HG02973 (cell line): ENCODE measurements at regions not wholly inside any gene's neighbourhood (a gene's known extent, or its start where the extent isn't known, plus 50 kb on each side); places are given as distances from the start of the nearest gene placed in this dataset.

Experiments
- ATAC-seq: cut with Tn5 transposase; IDR thresholded peaks from one replicate; pipeline ENCODE4 v1.9.1; 2021; ENCODE audit warnings: moderate library complexity; ENCODE audit not compliant: unreplicated experiment

DNA sequence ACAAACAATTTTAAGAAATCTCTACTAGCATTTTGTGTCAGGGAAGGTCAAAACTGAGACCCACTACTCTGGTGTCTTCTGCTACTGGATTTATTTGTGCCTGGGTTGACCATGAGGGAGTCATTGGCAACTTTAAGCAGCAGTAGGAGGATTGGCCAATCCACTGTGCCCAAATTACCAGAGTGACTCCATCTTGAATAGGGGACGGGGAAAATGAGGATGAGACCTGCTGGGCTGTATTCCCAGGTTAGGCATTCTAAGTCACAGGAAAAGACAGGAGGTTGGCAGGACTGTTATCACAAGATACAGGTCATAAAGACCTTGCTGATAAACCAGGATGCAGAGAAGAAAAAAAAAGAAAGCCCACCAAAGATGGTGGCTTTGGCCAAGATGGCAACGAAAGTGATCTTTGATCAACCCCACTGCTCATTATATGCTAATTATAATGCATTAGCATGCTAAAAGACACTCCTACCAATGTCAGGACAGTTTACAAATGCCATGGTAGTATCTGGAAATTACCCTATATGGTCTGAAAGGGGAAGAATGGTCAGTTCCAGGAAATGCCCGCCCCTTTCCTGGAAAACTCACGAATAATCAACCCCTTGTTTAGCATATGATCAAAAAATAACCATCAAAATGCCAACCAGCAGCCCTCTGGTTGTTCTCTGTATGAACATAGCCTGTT is 200.9 kb downstream of the LTN1 start:
- ATAC-seq, result no peak

DNA sequence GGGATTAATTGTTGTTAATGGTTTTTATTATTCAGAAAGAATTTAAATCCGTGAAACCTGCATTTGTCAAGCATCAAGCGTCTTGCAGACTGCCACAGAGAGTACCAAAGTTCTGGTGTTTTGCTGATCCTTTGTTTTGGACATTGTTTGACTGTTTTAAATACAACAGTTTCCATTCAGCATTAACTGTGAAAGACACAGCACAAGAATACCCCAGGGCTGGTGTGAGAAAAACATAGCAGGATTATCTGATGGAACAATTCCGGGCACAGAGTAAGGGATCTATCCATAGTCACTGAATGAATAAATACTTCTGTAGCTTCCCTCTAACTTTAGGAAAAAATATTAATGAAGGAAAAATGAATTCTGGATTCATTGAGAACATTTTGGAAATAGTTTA is 202.3 kb downstream of the LTN1 start:
- no peak for ATAC-seq

DNA sequence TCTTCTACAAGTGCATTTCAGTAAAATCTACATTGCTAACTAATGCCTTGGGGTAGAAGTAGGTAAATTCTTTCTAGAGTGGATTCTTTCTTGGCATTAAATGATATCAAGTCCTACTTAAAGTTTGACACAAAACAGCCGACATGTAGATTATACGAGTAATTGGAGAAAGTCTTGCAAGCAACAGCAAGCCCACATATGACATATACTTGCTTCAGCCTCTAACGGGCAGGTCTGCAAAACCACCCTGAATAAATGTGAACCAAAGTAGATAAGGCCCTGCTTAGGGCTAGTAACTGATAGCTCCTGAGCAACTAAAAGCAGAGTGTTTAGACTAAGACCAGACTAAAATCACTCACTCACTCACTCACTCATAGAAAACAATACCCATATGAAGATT is 203.2 kb downstream of the LTN1 start:
- ATAC-seq, result no peak

DNA sequence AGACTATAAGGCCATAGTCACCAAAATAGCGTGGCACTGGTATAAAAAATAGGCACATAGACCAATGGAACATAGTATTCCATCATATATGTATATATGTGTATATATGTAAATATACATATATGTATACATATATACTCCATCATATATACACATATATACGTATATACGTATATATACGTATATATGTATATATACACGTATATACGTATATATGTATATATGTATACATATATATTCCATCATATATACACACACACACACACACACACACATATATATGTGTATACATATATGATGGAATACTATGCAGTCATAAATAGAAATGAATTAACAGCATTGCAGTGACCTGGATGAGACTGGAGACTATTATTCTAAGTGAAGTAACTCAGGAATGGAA is 204.6 kb downstream of the LTN1 start:
- ATAC-seq, result no peak

DNA sequence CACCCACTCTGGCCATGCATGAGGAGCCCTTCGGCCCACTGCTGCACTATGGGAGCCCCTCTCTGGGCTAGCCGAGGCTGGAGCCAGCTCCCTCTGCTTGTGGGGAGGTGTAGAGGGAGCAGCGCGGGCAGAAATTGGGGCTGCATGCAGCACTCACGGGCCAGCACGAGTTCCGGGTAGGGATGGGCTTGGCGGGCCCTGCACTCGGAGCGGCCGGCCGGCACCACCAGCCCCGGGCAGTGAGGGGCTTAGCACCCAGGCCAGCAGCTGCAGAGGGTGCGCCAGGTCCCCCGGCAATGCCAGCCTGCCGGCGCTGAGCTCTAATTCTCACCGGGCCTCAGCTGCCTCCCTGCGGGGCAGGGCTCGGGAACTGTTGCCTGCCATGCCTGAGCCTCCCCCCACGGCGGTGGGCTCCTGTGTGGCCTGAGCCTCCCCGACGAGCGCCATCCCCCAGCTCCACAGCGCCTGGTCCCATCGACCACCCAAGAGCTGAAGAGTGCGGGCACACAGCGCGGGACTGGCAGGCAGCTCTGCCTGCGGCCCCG is 209.0 kb downstream of the LTN1 start:
- ATAC-seq, result no peak

DNA sequence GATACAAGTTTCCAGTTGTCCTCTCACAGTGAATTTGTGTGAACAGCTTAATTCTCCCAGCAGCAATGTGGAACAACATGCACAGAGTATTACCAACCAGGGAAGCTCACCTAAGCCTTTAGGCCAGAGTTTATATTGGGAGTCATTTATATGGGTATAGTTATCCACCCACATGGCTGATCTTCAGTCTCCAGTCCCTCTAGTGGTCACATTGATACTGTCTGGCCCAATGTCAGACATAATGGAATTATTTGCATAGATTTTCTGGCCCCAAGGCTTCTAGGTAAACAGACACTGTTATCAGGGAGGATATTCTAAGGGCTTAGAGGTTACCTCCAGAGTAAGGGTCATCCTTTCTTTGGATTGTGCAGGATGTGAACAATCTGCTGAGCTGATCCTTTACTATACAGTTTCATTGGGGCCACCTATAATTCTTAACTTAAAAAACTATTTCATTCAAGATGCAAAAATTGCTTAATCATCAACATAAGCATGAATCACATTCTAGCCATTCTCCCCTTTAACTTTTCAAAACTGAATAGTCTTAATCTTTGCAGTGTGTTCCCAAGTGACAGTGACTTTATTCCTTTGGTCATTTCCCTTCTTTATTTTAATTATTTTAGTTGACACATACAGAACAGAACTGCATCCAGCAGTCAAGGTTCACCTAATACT is 210.9 kb downstream of the LTN1 start:
- no peak for ATAC-seq

DNA sequence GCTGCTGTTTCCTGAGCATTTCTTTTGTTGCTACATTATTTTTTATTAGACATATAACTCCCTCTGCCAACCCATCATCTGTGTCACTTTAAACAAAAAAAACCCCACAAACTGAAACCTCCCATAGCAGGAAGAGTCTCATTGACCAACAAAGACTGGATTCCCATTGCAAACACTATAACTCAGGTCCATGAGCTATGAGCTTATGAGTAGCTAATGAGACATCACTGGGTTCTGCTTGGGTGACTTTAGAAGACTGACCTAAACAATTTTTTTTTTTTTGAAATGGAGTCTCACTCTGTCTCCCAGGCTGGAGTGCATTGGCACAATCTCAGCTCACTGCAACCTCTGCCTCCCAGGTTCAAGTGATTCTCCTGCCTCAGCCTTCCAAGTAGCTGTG is 212.8 kb downstream of the LTN1 start:
- ATAC-seq, result no peak

DNA sequence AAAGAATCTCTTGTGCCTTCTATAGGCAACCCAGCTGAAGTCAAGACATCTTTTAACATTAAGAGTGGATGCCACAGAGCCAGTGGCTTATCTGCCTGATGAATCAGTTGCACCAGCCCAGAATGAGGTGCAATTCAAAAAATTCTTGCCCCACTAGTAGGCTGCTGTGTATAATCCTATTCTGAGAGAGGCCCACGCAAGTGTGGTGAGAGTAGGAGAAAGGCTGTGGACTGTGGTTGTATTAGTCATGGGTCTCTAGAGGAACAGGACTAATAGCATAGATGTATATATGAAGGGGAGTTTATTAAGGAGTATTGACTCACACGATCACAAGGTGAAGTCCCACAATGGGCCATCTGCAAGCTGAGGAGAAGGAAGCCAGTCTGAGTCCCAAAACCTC is 216.4 kb downstream of the LTN1 start:
- ATAC-seq, result no peak

DNA sequence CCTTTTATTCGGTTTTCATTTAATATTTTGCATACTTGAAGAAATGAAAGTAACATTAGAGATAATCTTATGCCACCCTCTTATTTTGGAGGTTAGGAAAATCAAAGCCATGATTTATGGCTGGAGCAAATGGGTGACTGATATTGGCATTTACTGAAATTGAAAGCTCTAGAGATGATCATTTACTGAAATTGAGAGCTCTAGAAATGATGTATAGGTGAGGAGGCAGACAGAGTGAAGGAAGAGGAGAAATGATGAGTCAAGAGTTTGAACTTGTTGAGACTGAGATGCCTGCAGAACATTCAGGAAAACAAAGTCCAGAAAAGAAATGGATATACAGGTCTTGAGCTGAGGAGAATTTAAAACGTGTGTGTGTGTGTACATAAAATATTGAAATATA is 217.6 kb downstream of the LTN1 start:
- no peak for ATAC-seq

DNA sequence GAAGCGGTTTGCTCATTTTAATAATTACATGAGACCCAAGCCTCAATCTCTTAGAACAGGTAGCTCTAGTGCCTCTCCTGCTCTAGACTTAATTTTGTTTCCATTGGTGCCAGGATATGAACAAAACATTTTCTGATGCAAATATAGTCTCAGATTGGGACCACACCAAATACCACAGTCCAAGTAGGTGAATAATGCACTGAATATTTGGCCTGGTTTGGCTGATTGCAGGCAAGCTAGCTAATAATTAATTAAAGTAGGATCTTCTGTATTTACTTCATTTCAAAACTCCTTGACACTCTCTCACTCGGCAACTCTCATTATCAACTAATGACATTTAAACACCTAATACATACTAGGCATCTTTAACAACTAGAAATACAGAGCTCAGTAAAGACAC is 219.6 kb downstream of the LTN1 start:
- no peak for ATAC-seq

DNA sequence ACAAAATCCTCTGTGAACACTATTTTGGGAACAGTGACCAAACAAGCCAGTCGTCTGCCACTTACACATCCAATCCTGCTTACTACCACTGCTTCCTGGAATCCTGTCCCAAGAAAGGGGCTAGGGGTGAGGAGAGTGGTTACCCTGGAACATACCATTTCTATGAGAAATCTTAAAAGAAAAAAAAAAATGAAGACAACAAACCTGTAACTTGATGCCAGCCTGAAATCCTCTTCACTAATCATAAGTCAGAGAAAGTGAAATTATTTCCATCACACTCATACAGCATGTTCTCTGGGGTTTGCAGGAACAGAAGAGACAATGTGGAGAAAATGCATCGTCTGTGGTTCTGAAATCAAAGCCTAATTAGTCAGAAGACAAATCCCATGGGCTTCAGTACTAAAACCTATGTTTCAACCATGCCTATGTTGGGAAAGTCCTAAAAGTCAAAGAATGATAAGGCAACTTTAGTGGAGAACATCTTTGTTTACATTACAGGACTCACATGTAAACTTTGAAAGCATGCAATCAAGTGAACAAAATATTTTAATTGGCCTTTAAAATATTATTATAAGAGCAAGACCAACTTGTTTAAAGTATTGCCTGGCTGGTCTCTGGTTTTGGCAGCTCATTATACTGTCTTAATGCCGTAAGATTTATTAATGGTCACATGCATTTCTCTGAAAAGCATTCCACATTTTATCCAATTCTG is 220.7 kb downstream of the LTN1 start:
- ATAC-seq, result no peak

DNA sequence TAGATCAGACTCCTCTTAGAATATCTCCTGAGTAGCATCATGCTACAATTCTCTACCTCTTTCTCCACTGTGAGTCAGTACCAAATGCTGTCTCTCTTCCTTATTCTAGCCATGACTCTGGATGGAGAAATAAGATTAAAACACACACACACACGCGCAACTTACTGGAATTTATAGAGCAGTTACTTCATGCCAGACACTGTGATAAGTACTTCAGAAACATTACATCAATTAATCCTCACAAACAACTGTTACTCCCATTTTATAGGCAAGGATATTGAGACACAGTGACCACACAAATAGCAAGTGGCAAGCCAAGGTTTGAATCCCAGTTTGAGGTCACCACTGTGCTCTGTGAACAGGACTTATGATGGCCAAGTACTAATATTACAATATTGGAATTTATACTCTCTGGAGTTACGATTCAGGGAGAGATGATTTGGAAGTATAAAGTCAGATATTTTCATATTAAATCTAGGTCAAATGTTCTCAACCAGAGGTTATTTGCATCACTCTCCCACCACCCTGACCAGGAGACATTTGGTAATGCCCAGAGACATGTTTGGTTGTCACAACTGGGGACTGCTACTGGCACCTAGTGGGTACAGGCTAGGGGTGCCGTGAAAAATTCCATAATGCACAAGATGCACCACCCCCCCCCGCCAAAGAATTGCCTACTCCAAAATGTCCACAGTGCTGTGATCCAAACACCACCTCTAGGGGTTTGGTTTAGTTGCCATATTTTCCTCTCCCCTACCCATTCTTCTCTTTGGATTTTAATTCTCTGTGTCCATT is 221.6 kb downstream of the LTN1 start:
- no peak for ATAC-seq

DNA sequence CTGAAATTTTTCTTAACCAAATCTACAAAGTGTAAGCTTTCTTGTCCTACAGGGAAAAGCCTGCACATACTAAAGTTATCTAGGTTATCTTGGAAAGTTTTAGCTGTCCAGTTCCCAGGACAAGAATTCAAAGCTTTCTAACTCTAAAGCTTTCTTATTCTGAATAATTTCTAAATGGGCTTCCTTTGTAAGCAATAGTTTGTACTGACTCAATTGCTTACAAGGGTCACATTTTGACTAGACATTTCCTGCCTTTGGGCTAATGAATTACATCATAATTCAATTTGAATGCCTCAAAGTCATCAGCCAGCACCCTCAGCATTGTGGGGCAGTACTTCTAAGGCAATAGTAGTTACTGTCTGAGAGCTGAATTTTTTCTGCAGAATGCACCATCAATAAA is 223.0 kb downstream of the LTN1 start:
- ATAC-seq, result no peak

DNA sequence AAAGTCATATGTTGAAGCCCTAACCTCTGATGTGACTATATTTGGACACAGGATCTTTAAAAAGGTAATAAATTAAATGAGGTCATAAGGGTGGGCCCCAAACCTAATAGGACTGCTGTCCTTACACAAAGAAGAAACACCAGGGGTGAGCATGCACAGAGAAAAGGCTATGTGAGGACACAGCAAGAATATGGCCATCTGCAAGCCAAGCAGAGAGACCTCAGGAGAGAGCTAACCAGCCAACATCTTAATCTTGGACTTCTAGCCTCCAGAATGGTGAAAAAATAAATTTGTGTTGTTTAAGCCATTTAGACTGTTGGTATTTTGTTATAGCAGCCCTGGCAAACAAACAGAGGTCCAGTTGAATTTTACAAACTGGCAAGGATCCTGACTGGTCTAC is 223.9 kb downstream of the LTN1 start:
- ATAC-seq, result no peak

DNA sequence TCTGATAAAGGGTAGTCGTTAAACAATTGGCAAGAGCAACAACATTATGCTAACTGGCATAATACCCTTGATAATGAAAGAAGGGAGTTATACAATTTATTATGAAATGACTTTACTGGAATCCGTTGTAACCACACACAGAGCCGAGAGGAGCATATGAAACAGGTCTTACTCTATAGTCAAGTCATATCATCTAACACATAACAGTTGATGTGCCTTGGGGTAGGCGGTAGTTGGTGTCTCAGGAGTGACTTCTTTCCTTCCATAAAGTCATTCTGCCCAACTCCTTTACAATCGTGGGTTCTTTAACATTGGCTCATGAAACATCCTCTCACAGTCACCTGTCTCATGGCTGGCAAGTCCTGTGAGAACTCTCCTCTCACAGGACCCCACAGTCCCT is 225.2 kb downstream of the LTN1 start:
- ATAC-seq, result no peak

DNA sequence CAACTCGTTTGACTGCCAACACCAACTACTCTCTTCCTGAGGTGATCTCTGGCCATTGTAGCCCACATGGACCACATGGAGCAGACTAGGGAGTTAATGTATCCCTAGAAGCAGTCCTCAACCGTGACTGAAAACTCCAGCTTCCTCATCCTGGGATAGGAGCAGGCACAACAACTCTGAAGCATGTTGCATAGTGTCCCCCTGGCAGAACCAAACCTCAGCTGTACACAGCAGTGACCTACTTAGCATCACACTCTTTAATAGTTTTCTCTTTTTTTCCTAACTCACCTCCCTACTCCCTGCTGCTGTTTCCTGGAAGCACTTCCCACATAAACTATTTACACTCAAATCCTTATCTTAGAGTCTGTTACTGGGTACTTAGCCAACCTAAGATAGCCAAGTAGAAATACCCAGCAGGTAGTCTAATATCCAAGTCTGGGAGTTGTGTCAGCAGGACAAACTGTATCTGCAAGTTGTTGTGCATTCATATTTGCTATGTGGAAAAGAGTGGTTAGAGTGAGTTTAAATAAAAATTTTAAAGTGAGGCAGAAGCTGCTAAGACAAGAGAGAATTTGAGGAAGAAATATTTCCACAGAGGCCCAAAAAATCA is 228.8 kb downstream of the LTN1 start:
- no peak for ATAC-seq

DNA sequence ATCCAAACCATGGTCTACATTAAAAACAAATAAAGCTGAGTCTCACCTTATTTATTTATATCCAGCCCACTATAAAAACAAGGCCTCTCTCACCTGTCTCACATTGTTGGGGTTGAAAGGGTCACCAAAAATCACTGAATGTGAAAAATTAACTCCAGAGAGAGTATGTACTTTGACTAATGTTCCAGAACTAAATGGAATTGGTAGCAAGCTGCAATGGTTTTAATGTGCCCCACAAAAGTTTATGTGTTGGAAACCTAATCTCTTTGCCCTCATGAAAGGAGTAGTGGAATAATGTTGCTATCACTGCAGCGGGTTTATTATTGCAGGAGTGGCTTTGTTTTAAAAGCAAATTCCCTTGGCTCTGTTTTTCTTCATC is 230.3 kb downstream of the LTN1 start:
- ATAC-seq, result no peak

DNA sequence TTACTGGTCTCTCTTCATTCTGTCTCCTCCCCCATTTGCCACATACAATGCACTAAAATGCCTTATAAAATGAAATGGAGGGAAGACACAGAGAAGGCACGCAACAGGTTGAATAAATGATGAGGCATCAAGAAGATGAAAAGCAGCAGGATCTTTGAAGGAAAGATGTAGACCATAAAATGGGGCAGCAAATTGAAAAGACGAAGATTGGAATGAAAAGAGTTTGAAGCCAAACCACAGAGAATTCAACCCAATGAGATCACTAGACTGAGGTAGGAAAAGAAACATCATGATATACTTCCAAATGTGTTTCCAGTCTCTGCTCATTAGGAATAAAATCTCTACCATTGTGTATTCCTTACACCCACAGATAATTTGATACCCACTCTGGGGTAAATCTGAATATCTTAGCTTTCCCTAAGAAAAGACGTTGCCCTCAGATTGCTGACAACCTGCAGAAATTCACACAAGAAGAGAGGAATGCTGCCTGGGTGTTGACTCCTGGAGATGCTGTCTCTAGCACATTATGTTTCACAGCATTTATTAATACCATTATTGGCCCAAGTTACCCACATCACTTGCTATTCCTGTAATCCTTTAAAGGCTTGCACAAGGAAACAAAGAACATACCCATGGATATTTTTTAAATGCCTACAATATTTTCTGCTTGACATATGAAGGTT is 230.9 kb downstream of the LTN1 start:
- ATAC-seq, result no peak

DNA sequence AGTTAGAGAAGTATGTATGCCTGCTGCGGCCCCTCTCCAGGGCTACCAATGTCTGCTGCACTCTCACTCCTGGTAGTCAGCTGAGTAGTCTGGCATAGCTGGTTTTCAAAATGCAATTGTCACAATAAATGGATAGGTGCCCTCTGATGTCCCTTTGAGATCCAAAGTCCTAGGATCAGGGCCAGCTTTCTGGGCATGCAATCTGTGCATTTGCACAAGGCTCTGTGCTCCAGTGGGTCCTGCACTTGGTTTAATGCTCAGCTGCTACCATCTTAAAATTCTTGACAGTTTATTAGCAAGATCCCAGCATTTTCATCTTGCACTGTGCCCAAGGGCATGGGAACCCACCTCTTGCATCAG is 233.8 kb downstream of the LTN1 start:
- no peak for ATAC-seq
